ENCODE measurements at regions not wholly inside any gene's neighbourhood (a gene's known extent, or its start where the extent isn't known, plus 50 kb on each side); places are given as distances from the start of the nearest gene placed in this dataset.

- no peak for TF ChIP-seq CTCF (IDR thresholded peaks at IDR 0.05)
- no peak for TF ChIP-seq EP300 (IDR thresholded peaks at IDR 0.05)
- no peak for TF ChIP-seq POLR2A (IDR thresholded peaks at IDR 0.05)
Measured at GRCh38 chr10:130744631-130745030, 566.9 kb downstream of the TCERG1L start.
